HCT116 (cell line): ENCODE measurements at regions not wholly inside any gene's neighbourhood (a gene's known extent, or its start where the extent isn't known, plus 50 kb on each side); places are given as distances from the start of the nearest gene placed in this dataset.

Source experiments
- ATF3 ChIP-seq: IDR thresholded peaks from 2 replicates; pipeline ENCODE4 v1.6.1; 2012
- CTCF ChIP-seq, 3 experiments: fragments of 200-600 bp in 1 of 3; sonication (generic) in 1 of 3; IDR thresholded peaks in 2 of 3; conservative IDR thresholded peaks in 1 of 3; 2 replicates each; pipeline ENCODE4 v1.5.1; 2012 to 2017; ENCODE audit warnings: low read depth in 2 of 3, low read length in 2 of 3, antibody characterized with exemption in 1 of 3, borderline replicate concordance in 1 of 3, control low read depth in 1 of 3, mild to moderate bottlenecking in 1 of 3, mixed read lengths in 1 of 3, mixed run types in 1 of 3, moderate library complexity in 1 of 3; ENCODE audit not compliant: insufficient read depth in 1 of 3
- EGR1 ChIP-seq: IDR thresholded peaks from 2 replicates; pipeline ENCODE4 v1.6.1; 2012; ENCODE audit warnings: low read depth
- EZH2 ChIP-seq: fragments of 200-600 bp; sonication (generic); IDR thresholded peaks from 2 replicates; pipeline ENCODE4 v1.6.1; 2017; ENCODE audit warnings: antibody characterized with exemption, mixed run types
- FOSL1 ChIP-seq: IDR thresholded peaks from 2 replicates; pipeline ENCODE4 v1.6.1; 2012; ENCODE audit warnings: low read depth
- POLR2A ChIP-seq: IDR thresholded peaks from 2 replicates; pipeline ENCODE4 v1.7.0; 2011; ENCODE audit warnings: borderline replicate concordance; ENCODE audit not compliant: insufficient read depth, insufficient read length; ENCODE audit errors: extremely low read depth
- POLR2AphosphoS5 ChIP-seq: IDR thresholded peaks from 2 replicates; pipeline ENCODE4 v1.6.1; 2011; ENCODE audit warnings: mild to moderate bottlenecking, low read depth, low read length, moderate library complexity
- RAD21 ChIP-seq: IDR thresholded peaks from 2 replicates; pipeline ENCODE4 v1.6.1; 2012; ENCODE audit warnings: low read depth, mild to moderate bottlenecking
- REST ChIP-seq: IDR thresholded peaks from 2 replicates; pipeline ENCODE4 v1.6.1; 2012; ENCODE audit warnings: low read depth
- SP1 ChIP-seq: IDR thresholded peaks from 2 replicates; pipeline ENCODE4 v1.6.1; 2012; ENCODE audit warnings: low read depth
- TCF7L2 ChIP-seq: IDR thresholded peaks from 2 replicates; pipeline ENCODE4 v1.7.0; 2011; ENCODE audit warnings: borderline replicate concordance, inconsistent platforms; ENCODE audit not compliant: insufficient read depth, insufficient read length; ENCODE audit errors: extremely low read depth
- YY1 ChIP-seq: IDR thresholded peaks from 2 replicates; pipeline ENCODE4 v1.6.1; 2011; ENCODE audit warnings: low read length, low read depth, moderate library complexity, mild to moderate bottlenecking; ENCODE audit not compliant: insufficient replicate concordance; ENCODE audit errors: extremely low read depth
- TF ChIP-seq, protein P1 (sequence below): IDR thresholded peaks from 2 replicates; pipeline ENCODE4 v1.6.1; 2011; ENCODE audit warnings: mild to moderate bottlenecking, low read length, moderate library complexity; ENCODE audit not compliant: insufficient replicate concordance; ENCODE audit errors: extremely low read depth

GRCh38 chr11:86135319-86135714 is 66.4 kb upstream of the PICALM start:
- no peak for TF ChIP-seq CTCF (IDR thresholded peaks at IDR 0.05 in 2 of 3, conservative IDR thresholded peaks at IDR 0.05 in 1 of 3; ENCODE audit: borderline replicate concordance in 1 of 3, insufficient read depth in 1 of 3, low read depth in 2 of 3, low read length in 2 of 3)
- no peak for TF ChIP-seq RAD21
- no peak for TF ChIP-seq EGR1
- TF ChIP-seq REST: no peak
- no peak for TF ChIP-seq YY1
- TF ChIP-seq, protein P1, sequence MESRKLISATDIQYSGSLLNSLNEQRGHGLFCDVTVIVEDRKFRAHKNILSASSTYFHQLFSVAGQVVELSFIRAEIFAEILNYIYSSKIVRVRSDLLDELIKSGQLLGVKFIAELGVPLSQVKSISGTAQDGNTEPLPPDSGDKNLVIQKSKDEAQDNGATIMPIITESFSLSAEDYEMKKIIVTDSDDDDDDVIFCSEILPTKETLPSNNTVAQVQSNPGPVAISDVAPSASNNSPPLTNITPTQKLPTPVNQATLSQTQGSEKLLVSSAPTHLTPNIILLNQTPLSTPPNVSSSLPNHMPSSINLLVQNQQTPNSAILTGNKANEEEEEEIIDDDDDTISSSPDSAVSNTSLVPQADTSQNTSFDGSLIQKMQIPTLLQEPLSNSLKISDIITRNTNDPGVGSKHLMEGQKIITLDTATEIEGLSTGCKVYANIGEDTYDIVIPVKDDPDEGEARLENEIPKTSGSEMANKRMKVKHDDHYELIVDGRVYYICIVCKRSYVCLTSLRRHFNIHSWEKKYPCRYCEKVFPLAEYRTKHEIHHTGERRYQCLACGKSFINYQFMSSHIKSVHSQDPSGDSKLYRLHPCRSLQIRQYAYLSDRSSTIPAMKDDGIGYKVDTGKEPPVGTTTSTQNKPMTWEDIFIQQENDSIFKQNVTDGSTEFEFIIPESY: no peak
- no peak for TF ChIP-seq FOSL1
- no peak for TF ChIP-seq ATF3
- no peak for TF ChIP-seq POLR2AphosphoS5
- TF ChIP-seq POLR2A: no peak
- TF ChIP-seq TCF7L2: no peak
- no peak for TF ChIP-seq EZH2
- TF ChIP-seq SP1: no peak
